ENCODE measurements at regions not wholly inside any gene's neighbourhood (a gene's known extent, or its start where the extent isn't known, plus 50 kb on each side); places are given as distances from the start of the nearest gene placed in this dataset.
"Not testable (repeated sequence)": the region's sequence is repeated elsewhere in the genome, so short reads cannot be mapped to it uniquely, and the experiment has no call there.

DNA sequence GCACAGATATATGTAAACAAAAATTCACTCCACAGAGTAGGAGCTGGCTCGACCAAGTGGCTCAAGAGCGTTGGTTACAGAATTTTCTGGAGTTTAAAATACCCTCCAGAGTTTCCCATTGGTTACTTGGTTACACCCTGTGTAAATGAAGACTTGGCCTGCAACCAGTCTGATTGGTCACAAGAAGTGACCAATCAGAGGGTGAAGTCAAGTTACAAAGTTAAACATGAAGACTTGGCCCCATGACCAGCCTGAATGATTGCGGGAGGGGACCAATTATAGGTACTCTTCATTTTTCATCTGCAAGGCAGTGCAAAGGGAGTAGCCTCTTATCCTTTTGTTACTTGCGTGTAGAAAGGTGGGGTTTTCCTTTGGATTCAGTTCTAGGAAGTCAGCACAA is 121.3 kb upstream of the SALL1 start:
- DNase-seq = no peak

DNA sequence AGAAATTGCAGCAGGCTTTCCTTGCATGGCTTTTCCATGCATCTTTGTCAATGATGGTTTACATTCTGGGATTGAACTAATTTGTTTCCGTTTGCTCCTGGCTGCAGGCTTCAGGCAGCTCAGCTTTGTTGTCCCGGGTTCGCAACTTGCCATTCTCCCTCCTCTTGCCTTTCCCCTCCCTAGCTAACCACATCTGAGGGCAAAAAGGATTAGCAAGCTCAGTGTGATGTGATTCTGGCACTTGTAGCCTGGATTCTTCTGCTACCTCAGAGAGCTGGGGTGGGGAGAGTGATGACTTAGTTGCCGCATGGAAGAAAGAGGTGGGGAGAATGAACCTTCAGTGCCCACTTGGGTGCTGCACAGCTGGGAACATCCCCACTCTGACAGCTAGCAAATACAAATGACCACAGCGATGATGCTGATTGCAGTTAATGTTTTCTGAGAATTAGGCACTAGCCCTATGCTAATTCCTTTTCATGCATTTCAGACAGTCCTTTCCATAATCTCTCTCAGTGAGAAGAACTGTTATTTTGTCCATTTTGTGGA is 120.2 kb upstream of the SALL1 start:
- no peak for DNase-seq

DNA sequence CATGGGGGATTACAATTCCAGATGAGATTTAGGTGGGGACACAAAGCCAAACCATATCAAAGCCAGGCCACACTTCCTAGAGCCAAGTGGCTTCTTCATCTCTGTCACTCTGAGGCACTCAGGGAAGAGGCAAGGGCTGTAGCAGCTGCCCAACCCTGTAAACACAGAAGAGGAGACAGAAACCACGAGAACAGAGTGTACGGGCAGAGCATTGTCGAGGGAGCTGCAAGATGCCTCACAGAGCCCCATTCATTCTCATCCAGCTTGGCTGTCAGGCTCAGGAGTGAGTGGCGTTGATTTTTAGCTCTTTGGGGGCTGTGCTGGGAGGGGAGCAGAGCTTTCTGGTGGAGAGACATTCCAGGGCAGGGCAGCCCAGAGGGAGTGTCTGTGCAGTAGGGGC is 117.2 kb upstream of the SALL1 start:
- no peak for DNase-seq

DNA sequence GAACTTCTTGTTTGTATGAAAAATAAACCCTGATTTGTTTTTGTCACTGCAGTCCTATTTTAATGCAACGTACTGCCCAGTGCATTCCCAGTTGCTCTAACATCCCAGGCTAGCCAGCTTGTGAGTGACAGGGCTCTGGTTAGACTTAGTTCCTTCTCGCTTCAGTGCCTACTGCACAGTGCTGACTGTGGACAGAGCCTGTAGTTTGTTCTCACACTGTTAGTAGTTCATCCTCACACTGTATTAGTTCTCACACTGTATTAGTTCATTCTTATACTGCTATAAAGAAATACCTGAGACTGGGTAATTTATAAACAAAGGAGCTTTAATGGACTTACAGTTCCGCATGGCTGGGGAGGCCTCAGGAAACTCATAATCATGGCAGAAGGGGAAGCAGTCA is 116.6 kb upstream of the SALL1 start:
- no peak for DNase-seq

DNA sequence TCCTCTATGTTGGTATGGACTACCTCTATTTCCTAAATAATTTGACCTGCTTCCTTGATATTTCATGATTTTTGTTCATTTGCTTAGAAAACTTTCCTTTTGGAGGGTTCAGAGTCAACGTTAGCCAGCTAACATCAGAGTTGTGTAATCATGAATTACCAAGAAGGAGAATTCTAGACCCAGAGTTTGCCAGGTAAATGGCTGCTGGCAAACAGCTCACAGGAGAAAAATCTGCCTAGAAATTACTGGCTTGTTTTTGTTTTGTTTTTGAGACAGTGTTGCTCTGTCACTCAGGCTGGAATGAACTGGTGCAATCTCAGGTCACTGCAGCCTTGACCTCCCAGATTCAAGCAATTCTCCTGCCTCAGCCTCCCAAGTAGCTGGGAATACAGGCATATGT is 111.4 kb upstream of the SALL1 start:
- no peak for DNase-seq

DNA sequence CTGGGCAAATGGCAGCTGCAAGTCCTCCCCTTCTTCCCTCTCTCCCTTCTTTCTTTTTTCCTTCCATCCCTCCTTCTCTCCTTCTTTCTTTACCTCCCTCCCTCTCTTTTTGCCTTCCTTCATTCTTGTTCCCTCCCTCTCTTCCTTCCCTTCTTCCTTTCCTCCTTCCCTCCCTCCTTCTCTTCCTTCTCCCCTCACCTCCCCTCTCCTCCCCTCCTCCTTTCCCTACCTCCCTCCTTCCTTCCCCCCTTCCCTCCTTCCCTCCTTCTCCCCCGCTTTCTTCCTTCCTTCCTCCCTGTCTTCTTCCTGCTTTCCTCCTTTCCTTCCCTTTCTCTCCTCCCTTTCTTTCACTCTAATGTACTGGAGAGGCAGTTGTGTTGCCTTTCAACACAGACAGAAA is 110.8 kb upstream of the SALL1 start:
- DNase-seq = no peak

DNA sequence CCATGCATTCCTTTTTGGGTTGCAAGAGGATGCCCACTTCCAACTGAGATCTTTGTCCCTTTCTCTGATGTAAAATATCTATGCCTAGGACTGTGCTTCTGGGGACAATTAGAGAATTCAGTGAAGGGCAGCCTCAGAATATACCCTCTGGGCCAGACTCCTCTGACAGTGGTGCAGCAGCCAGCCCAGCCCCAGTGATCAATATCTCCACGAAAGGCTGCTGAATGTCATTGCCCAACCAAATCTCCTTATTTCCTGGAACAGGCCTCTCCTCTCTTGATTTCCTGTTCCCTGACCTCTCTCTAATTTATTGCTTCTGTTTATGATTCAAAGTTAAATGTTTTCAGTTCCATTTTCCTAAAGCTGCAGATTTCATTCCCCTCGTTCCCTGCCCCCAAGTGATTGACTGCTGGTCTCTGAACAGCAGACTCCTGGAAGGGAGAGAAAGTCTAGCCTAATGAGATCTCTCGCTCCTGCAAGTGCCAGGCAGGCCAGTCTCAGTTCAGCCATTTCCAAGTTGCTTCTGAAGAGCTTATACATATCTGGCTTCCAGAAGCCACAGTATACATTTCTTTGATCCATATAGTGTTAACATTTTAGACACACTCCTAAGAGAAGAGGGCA is 104.4 kb upstream of the SALL1 start:
- no peak for DNase-seq

DNA sequence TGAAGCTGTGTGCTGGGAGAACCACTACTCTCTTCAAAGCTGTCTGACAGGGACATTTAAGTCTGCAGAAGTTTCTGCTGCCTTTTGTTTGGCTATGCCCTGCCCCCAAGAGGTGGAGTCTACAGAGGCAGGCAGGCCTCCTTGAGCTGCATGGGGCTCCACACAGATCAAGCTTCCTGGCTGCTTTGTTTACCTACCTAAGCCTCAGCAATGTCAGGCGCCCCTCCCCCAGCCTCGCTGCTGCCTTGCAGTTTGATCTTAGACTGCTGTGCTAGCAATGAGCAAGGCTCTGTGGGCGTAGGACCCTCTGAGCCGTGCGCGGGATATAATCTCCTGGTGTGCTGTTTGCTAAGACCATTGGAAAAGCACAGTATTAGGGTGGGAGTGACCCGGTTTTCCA is 103.3 kb upstream of the SALL1 start:
- DNase-seq = not testable (repeated sequence)

DNA sequence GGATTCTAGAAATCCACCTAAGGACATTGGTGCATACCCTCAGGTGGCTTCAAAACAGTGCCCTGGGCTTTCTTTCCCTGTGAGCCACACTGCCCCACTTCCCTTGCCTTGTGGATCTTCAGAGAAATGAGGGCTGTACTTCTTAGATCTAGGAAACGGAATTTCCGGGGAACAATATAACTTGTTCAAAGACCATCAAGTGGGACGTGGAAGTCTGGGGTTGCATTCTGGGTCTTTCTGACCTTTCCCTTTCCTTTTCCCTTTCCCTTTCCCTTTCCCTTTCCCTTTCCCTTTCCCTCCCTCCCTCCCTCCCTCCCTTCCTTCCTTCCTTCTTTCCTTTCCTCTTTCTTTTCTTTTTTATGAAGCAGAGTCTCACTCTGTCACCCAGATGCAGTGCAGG is 97.1 kb upstream of the SALL1 start:
- no peak for DNase-seq

DNA sequence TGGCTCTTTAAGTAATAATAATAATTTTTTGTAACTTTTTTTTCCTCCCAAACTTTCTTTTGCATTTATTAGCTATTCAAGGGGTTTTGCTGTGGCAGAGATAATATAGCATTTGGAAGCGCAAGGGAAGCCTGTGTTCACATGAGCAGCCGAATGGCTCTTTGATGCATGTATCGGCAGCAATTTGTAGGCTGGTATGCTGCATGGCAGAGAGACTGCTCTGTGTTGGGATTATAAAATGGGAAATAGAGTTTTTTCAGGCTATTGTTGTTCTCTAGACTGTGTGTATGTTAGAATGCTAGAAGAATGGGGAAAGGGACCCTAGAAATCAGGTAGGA is 94.6 kb upstream of the SALL1 start:
- no peak for DNase-seq

DNA sequence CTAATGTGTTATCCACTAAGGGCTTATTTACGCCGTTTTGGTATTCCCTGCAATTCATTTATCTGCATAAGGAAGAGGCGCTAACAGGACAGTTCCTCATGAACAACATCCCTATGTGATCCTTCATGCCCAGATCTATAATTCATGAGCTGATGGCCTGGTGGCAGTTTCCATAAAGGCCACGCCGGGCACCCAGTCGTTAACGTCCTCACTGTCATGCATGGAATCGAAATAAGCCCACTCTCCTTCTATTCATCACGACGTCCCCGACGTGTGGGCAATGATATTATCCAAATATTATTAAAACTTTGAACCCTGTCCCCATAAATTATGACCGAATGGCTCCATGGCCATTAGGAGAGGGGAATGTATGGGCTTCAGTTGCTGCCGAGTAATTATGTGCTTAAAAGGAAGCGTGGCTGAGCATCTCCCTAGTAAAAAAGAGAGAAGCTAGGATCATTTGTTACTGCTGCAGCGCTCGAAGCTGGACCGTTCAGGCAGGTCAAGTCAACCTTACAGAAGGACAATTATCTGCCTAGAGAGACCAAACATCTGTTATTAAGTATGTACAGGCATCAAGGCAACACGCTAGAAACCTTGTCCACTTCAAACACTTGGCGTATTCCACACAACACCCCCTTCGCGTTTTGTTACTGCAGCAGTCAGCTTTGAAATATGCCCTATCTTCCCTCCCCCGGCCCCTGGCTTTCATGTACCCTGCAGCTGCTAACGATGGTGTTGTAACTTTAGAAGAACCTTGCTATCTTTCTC is 94.0 kb upstream of the SALL1 start:
- no peak for DNase-seq

DNA sequence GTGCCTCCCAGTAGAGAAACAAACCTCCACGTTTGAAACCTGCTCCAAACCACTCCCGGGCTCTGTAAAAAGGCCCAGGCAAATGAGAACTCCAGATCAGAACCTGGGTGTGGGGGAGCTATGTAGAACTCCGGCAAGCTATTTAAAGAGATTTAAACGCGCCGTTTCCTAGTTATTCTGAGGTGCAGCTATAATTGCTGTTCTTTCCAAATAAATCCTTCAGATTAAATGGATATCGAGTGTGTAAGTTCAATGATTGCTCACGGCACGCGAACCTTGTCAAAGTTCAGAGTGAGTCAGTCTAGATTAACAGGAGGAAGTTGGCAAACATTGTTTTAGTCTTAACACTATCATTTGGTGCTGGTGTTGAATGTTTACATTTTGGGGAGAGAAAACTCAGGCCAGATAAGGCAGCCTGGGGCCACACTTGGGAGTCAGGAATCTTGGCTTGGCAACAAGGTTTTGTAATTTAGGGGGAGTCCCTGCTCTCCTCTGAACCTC is 92.9 kb upstream of the SALL1 start:
- no peak for DNase-seq

DNA sequence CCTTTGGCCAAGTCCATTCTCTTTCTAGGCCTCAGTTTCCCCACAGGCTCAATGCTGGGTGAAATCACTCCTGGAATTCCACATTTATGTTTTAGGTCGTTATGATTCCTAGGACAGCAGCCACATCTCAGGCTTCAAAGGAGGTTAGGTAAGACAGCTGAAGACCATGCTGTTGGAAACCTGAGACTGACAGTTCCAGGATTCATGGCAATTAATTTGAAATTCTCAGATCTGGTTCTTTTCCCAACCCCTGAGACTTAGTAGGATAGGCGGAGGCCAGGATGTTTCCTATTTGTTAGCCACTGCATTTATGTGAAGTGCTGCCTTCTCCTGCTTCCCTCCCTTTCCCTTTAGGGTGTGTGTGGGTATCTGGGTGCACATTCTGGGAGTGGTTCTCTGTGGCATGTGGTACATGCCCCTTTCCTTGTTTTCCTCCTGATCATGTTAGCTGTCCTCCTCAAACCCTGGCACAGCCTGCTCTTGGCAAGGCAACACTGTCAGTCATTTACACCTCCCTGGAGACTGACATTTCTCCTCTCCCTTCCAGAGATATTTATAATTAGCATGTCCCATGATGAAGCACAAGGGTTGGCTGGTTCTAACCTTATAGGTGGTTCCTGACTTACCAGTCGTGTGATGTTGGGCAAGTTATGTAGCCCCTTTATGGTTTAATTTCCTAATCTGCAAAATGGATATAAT is 91.4 kb upstream of the SALL1 start:
- DNase-seq = no peak

DNA sequence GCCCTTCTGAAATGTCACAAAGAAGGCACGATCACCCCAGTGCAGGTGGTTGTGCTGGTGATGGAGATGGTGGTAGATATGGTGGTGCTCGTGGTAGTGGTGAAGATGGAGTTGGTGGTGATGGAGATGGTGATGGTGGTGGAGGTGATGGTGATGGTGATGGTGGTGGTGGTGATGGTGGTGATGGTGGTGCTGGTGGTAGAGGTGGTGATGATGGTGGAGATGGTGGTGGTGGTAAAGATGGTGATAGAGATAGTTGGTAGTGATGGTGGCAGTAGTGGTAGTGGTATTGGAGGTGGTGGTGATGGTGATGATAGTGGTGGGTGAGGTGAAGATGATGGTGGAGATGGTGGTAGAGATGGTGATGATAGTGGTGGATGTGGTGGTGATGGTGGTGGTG is 88.1 kb upstream of the SALL1 start:
- no peak for DNase-seq

DNA sequence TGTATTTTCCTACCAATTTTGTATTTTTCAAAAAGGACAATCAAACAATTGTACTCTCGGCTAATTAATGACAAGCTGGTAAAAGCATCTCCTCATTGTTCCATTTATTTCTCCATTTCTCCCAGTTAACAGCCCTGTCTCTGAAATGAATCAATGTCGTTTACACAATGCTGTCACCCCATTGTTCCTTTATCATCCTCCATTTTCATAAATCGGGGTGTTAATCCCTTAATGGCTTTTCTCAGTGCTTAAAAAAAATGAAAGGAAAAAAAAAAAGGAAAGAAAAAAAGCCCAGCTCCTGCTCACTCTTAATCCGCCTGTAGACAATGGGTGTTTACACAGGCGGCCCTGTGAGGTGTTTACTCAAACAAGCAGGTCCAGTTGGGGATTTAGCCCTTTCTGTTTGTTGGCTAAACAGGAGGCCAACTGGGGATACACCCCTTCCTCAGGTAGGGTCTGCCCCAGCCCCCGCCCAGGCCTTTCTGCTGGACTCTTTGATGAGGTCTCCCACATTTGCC is 86.8 kb upstream of the SALL1 start:
- DNase-seq = peak; percentile 82

DNA sequence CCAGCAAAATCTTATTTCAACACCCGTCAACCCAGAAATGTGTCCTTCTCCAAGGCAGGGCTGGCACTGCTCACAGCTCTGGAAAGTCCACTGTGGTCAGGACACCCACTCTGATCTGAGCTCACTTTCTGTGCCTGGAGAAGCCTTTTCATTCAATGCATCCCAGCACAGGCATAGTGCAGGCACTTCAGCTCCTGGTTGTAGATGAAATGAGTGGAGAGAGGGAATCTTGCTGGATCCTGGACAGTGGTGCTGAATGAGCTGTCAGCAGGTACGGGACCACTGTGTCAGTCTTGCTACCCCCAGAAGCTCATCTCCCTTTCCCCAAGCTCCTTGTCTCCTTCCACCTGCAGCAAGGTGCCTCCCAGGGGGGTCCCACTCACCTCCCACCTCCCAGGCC is 86.1 kb upstream of the SALL1 start:
- no peak for DNase-seq

DNA sequence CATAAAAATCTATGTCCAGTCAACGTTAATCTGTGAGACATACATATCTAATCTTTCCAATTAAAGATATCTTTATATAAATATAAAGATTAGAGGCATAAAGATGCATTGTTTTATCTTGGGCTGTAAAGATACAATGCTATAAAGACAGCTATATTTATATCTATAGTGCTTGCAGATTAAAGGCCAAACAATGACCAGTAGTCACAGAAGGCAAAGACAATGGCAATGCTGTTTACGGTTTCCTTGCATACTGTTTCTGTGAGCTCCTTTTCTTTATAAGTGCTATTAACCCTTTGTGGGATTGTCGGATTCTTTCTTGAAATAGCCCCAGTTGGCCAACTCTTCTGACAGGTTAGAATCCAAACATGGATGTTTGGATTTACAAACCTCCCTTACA is 85.5 kb upstream of the SALL1 start:
- no peak for DNase-seq

DNA sequence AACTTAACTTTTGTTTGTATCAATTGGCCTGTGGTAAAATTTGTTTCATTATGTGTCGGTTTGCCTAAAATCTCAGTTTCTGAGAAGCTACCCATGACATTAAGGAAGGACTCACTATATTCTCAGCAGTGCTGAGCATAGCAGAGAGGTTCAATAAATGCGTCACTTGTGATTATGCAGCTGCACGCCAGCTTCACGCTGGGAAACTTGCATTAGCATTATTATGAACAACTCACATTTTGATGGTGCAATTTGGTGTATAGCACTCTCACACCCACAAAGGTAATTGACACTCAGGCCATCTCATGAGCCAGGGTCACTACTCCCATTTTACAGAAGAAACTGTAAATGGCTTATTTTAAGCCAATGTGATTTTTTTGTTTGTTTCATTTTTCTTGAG is 80.6 kb upstream of the SALL1 start:
- DNase-seq = no peak

DNA sequence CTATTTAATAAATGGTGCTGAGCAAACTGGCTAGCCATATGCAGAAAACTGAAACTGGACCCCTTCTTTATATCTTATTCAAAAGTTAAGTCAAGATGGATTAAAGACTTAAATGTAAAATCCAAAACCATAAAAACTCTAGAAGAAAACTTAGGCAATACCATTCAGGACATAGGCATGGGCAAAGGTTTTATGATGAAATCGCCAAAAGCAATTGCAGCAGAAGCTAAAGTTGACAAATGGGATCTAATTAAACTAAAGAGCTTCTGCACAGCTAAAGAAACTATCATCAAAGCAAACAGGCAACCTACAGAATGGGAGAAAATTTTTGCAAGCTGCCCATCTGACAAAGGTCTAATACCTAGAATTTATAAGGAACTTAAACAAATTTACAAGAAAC is 79.0 kb upstream of the SALL1 start:
- DNase-seq = not testable (repeated sequence)

DNA sequence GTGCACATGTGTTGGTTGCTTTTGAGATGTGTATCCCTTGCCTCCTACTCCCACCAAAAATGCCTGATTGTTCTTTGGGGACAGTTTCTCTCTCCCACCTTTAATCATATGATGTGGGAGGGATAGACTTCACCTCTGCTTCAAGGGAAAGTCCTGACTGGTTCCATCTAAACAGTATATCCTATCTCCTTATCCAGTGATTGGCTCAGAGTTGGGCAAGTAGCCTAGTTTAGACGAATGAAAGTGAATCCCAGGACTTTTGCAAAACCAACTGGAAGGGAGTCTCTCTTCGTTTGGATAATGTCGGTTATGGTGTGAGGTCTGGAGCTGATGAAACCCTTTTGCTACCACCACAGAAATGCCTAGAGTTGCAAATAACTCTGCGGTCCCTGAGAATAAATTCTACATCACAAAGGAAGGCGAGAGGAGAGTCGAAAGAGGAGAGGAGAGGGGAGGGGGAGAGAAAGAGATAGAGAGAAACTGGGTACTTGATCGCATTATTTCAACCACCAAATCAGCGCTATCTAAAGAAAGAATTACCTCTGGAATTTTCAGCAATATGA is 77.1 kb upstream of the SALL1 start:
- DNase-seq = no peak

DNA sequence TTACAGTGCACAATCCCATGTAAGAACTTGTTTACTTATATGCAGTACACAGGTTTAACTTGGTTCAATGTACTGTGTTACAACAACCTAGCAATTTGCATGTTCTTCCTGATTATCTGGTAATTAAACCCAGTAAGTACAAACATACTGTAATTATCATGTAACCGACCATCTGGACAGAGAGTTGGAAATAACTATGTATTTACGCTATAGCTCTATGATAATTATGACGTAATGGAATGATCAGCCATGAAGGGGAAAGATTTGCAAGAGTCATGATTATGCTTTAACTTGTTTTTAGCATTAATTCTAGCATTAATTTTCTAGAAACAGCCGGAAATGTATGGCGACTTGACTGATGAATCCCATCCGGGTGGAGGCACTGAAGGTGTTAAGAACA is 74.8 kb upstream of the SALL1 start:
- peak; percentile 7 for DNase-seq

DNA sequence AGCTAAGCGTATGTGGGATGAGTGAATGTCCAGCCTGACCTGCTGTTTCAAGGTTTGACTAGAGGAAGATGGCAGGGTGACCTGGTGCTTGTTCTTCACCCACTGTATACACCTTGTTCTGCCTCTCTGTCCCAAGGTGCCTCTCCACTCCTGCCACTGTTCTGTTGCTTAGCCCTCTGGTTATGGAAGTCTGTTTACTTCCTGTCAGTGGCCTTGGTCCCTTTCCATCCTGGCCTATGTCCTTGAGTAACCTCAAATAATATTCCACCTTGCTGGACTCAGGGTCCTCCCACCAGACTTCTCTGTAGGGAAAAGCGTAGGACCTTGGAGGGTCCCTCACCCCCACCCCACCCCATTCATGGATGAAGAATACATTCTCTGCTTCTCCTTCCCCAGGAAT is 73.2 kb upstream of the SALL1 start:
- DNase-seq = no peak

DNA sequence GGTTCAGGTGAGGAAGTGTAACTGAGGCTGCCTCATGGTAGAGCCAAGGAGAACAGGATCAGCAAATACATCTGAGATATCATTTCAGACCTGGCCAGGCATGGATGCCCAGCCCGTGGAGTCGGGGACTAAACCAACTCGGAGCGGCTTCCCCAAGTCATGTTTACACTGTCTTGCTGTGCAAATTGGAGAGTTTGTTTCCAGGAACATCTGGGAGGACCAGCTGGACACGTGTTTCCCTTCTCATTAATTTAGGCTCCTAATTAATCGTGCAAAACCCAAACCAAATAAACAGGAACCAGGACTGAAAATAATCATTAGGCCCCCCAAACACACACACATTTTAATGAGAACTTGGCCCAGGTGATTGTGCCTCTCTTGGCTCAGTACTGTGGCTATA is 70.9 kb upstream of the SALL1 start:
- DNase-seq = peak; percentile 8

All from NCI-H146 (cell line).